AG09309 (cell line): ENCODE measurements at regions not wholly inside any gene's neighbourhood (a gene's known extent, or its start where the extent isn't known, plus 50 kb on each side); places are given as distances from the start of the nearest gene placed in this dataset.

Experiments
- DNase-seq: peaks from one replicate; pipeline ENCODE4 v3.0.0-alpha.2; 2010; ENCODE audit warnings: low read depth
- H3K4me3 ChIP-seq: 2 replicates; pipeline ENCODE4 v1.5.1; 2011; ENCODE audit warnings: mild to moderate bottlenecking, low read depth, low read length, moderate library complexity; ENCODE audit not compliant: control insufficient read depth
- TF ChIP-seq, protein P1 (sequence below): IDR thresholded peaks from 2 replicates; pipeline ENCODE4 v1.5.1; 2011; ENCODE audit warnings: mild to moderate bottlenecking, low read depth, low read length, inconsistent platforms; ENCODE audit not compliant: insufficient read depth, control insufficient read depth; ENCODE audit errors: missing control alignments

DNA sequence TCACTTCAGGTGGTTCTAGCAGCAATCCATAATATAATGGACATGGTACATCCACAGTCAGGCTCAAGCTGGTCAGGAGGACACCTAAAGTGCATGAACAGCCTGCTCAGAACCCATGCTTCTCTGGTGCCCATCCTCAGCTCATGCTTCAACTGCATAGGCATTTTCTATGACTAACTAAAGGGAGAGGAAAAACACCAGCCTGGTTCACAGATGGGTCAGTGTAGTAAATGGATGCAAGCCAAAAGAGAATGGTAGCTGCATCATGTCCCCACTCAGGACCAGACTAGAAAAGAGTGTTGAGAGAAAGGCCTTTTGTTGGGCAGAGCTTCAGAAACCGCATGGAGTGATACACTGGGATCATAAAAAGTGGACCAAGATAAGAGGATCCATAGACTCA is 556.6 kb downstream of the TLE1 start:
- DNase-seq, result no peak
- no peak overlapping the region for H3K4me3 ChIP-seq
- TF ChIP-seq, protein P1, sequence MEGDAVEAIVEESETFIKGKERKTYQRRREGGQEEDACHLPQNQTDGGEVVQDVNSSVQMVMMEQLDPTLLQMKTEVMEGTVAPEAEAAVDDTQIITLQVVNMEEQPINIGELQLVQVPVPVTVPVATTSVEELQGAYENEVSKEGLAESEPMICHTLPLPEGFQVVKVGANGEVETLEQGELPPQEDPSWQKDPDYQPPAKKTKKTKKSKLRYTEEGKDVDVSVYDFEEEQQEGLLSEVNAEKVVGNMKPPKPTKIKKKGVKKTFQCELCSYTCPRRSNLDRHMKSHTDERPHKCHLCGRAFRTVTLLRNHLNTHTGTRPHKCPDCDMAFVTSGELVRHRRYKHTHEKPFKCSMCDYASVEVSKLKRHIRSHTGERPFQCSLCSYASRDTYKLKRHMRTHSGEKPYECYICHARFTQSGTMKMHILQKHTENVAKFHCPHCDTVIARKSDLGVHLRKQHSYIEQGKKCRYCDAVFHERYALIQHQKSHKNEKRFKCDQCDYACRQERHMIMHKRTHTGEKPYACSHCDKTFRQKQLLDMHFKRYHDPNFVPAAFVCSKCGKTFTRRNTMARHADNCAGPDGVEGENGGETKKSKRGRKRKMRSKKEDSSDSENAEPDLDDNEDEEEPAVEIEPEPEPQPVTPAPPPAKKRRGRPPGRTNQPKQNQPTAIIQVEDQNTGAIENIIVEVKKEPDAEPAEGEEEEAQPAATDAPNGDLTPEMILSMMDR, result no peak

DNA sequence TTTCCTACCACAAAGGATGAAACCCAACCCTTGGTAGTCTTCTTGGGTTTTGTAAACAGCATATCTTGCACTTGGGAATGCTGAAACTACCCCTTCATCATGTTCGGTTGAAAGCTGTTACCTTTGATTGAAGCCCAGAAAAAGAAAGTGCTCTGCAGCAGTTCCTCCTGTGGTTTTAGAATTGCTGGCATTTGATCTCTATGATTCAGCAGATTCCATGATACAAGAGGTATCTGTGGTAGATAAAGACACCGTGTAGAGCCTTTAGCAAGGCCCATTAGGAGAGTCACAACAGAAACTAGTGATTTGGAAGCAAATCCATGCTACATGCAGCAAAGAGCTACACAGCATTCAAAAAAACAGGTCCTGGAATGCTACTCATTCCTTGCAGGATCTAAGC is 557.0 kb downstream of the TLE1 start:
- TF ChIP-seq, protein P1, result no peak
- DNase-seq, result no peak
- no peak overlapping the region for H3K4me3 ChIP-seq

DNA sequence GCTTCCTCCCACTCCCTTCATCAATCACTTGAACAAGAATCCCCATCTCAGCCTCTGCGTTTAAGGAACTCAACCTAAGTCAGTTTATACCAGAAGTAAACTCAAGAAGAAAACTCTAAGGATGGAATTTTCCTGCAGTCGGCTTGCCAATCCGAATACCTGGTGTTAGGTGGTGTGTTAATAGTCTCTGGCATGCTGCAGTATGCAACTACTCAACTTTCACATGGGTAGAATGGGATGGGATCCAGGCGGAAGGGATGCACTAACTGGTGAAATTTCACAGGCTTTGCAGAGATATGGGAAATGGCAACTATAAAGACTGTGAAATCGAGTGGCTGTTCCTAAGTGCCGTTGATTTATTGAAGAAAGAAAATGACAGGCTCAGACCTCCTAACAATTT is 560.6 kb downstream of the TLE1 start:
- TF ChIP-seq, protein P1, result no peak
- DNase-seq, result no peak

DNA sequence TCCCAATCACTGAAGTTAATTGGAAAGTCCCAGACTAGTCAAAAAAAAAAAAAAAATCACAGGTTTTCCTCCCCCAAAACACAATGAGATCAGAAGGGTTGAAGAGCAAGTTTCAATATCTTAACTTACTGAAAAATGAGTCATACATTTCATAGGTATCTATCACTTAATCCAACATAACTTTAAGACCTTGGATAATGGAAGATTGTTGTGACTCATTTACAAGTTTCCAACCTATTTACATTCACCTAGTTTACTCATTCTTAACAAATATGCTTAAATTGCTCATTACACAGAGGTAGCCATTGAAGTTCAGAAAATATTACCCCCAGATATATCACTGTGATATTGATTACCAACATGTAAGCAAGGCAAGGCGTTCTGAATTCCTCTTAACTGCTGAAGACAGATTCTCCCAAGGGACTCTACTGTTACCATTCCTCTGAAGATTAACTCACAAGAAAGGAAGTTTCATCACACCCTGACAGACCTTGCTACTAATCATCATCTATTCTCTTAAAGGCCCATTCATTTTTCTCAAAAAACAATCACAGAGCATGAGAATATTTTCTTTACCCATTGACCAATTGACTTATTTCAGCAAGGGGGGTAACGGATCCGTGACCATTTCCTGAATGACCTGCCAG is 563.8 kb downstream of the TLE1 start:
- TF ChIP-seq, protein P1, result no peak
- H3K4me3 ChIP-seq, result no peak overlapping the region
- DNase-seq, result no peak

More for the DNA sequence above, 560.6 kb downstream of the TLE1 start:
- no peak overlapping the region for H3K4me3 ChIP-seq

DNA sequence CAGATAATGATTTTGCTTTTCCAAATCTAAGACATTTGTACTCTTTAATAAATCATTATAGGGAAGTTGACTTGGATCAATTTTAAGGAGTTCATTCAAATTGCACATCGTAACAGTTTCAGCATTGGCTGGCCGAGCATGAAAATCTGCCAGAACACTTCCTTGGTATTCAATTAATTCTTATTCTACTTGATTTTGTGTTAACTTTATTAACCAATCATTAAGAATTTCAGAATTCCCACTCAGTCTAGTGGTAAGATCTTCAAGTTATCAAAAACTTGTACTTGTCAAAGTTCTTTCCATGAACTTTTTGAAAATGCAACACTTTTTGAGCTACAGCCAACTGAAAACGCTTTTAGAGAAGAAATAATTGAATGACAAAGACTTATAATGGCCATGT is 565.8 kb downstream of the TLE1 start:
- H3K4me3 ChIP-seq, result no peak overlapping the region
- TF ChIP-seq, protein P1, result no peak
- no peak for DNase-seq

DNA sequence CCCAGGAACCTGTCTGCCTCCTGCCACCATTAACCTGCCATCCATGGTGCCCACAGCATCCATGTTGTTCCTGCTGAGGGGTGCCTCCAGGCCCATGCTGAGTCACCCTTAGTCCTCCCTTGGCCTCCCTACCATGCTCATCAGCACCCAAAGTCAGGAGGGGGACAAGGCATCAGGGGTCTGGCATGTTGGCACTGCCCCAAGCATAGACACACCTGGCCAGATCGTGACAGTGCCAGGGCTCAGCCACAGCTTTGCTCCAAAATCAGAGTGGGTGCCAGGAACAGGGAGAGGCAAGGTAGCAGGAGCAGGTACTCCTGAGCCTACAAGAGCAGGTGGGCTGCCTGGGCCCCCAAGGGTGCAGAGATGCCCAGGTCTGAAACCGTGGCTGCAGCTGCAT is 566.6 kb downstream of the TLE1 start:
- TF ChIP-seq, protein P1, result no peak
- DNase-seq, result no peak
- H3K4me3 ChIP-seq, result no peak overlapping the region
